Stimulated activated CD8-positive, alpha-beta memory T cell treated with anti-CD3 and anti-CD28 coated beads, Interleukin-2, amount 100 ng/mL, for 48 hours (primary cell): ENCODE measurements at regions not wholly inside any gene's neighbourhood (a gene's known extent, or its start where the extent isn't known, plus 50 kb on each side); places are given as distances from the start of the nearest gene placed in this dataset.
"Not testable (repeated sequence)": the region's sequence is repeated elsewhere in the genome, so short reads cannot be mapped to it uniquely, and the experiment has no call there.

Experiments
- DNase-seq, 2 donors: peaks; one replicate each; pipeline ENCODE4 v3.0.0-alpha.2; 2020; ENCODE audit warnings: low read depth in 2 of 2

- no peak for DNase-seq
Measured at GRCh38 chr12:131438881-131439280, 272.0 kb upstream of the SFSWAP start.

GRCh38 chr12:131439752-131440151, 271.1 kb upstream of the SFSWAP start:
- not testable (repeated sequence) for DNase-seq

DNA sequence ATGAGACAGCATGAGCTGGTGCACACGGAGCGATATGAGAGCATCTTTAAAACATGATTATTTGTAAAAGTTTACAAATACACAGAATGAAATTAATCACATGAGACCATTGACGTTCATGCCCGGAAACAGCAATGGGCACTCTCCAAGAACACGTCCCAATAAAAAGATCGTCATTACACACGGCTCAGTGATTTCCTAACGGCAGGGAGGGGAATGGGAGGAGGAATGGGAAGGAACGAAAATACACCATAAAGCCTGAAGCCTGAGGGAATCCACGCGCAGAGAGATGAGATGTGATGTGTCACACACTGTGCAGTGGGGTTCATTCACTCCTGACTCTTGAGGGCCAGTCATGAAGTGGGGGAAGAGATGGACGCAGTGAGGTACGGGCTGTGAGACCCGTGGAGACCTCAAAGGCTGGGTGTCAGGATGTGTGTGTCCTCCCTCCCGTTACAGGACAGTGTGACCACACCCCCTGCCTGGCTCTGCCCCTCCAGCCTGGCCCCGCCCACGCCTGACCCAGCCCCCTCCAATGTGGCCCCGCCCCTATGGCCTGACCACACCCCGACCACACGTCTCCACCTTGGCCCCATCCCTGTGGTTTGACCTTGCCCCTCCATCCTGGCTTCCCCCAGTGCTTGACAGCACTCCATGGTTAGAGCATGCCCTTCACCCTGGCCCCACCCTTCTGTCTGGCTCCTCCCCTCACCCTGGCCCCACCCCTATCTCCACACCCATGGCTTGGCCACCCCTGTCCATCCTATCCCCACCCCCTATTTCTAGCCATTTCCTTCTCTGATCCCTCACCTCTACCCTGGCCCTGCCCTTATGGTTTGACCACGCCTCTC, 270.5 kb upstream of the SFSWAP start:
- DNase-seq, result not testable (repeated sequence)

GRCh38 chr12:131441060-131441396, 269.9 kb upstream of the SFSWAP start:
- DNase-seq, result no peak

DNA sequence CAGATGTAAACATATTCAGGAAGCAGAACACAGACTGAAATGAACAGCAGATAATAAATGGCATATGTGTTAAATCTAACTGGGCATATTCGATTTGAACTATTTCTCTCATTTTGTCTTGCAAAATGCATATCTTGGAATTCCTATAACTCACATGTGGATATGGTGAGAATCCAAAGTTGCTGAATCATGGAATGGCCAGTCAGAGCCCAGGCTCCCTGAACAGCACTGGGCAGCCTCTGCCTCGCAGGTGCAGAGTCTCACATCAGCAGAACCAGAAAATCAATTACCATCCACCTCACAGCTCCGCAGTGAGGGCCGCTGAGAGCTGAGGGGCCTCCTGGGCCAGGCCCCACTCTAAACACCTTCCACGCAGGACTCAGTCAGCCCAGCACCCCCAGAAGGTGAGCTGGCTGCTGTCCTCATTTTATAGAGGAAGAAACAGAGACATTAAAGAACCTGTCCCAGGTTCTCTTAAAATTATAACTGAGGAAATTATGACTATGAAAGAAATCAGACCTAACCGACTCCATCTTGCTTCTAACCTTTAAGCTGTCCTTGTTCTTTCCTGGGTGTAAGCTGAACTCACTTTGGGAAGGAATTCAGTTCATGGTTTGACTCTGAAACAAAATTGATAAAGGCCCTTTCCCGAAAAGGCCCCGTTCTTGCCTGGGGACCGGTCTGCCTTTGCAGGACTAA, 269.1 kb upstream of the SFSWAP start:
- no peak for DNase-seq

DNA sequence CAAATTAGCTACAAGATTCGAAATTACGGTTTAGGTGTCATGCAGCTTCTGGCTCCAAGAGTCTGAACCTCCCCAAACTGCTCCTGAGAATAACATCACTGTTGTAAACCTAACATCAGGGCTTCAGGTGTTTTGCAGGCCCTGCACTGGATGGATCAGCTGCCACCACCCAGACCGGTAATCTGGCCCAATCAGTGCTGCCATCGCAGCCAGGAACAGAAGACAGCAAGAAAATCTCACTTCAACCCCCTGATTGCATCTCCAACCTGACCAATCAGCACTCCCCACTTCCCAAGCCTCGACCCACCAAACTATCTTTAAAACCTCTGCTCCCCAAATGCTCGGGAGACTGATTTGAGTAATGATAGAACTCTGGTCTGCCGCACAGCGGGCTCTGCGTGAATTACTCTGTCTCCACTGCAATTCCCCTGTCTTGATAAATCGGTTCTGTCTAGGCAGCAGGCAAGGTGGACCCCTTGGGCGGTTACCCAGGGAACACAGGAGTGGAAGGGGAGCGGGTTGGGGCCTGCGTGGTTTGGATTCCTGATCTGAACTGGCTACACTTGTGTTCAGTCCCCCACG, 268.5 kb upstream of the SFSWAP start:
- no peak for DNase-seq

GRCh38 chr12:131443019-131444000, 267.6 kb upstream of the SFSWAP start:
- no peak for DNase-seq

- DNase-seq, result no peak
Measured at GRCh38 chr12:131444220-131445164, 266.4 kb upstream of the SFSWAP start.

- no peak for DNase-seq
Measured at GRCh38 chr12:131445184-131445774, 265.6 kb upstream of the SFSWAP start.

- DNase-seq, result no peak
Measured at GRCh38 chr12:131445795-131446194, 265.1 kb upstream of the SFSWAP start.

GRCh38 chr12:131447636-131448035, 263.3 kb upstream of the SFSWAP start:
- DNase-seq, result not testable (repeated sequence)

DNA sequence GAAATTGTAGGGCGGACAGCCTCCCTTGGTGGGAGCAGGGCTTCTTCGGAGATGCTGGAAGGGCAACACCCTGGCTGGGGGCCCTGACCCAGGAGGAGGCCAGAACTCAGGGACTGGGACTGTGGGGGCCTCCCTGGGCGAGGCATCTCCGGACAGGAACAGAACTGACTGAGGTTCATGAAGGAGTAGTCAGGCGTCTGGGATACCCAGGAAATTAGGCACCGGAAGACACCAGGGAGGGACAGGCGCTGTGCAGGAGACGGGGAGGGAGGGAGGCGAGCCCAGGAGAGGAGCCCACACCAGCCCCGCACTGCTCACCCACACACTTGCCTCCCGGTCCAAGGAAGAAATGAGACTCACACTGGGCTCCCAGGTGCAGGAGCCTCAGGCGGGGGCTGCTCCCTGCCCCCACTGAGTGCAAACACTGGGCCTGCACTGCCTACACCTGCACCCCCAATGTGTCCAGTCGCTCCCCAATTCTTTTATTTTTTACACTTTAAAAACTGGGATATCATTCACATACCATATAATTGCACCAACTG, 262.6 kb upstream of the SFSWAP start:
- no peak for DNase-seq

DNA sequence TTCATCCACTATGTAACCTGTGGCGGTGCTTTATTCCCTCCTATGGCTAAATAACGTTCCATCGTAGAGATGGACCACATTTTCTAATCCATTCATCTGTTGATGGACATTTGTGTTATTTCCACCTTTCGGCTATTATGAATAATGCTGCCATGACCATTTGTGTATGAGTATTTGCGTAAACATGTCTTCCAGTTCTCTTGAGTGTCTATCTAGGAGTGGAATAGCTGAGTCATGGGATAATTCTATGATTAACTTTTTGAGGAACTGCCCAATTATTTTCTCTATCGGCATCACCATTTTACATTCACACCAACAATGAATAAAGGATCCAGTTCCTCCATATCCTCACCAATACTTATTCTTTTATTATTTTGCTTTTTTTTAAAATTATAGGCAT, 261.9 kb upstream of the SFSWAP start:
- DNase-seq, result no peak

DNA sequence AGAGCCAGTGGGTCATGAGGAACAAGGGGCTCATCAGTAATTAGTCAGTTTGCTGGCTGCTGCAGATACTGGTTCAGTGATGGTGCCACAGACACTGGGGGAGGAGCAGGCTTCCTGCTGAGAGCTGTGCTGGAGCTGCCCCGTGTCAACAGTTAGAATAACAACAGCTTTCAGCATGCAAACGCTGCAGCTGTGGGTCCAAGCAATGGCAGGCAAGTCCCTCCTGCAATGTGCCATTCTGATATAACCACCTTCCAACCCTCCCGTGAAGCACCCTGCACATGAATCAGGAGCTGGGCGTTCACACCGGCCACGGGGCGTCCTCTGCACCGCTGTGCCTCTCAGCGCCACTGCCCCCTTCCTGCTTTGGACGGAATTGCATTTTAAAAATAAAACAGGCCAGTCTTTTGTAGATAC, 258.4 kb upstream of the SFSWAP start:
- peak in 1 of 2 donors; percentile 24 for DNase-seq

DNA sequence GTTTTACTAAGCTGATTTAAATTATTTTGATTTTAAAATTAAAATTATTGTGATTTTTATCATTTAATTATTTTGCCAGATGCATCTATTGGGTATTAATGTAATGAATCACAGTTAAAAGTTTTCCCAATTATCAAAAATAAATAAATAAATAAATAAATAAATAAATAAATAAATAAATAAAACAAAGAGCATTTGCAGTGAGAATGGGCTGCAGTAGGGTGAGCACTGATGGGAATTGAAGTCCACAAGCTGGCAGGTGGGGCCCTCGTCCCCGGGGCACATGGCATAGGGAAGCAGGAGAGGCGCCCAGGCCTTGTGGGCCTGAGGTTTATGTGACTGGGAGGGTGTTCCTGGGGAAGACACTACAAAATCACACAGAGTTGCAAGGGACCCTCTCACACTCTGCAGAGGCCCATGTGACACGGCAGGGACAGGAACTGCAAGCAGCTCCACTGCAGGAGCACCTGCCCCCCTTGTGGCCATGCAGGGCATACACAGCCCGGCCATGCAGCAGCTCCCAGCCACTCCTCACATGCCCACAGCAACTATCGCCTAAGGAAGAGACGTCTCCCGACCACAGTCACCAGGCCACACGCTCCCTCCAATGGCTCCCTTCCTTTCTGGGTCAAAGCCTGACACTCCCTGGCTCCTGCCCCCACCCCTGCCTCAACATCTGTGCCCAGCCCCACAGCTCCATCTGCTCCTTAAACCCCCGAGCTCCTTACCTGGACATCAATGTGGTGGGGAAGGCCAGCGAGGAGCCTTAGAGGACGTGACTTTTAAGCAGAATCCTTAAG, 256.3 kb upstream of the SFSWAP start:
- DNase-seq, result peak; percentile 9 to 25

- DNase-seq, result no peak
Measured at GRCh38 chr12:131455218-131455506, 255.7 kb upstream of the SFSWAP start.

DNA sequence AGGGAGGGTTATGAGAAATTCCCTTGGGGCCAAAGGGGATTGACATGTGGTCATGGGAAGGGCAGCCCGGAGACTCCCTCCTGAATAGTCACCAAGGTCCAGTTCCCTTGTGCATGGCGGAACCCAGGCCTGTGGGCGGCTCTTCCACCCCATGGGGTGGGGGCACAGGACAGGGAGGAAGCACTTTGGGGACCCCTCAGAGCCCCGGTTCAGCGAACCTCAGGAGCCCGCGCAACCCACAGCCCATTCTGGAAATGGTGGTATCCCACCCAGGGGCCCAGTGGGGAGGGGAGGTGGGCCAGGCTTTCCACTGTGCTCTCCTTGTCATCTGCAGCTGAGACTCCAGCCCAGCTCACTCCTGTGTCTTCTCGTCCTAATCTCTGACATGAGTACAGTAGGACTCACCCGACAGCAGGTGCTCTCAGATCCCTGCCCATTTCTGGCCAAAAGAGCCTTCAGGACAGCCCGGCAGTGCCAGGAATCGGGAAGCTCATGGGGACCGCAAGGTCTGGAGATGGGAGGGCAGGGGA, 255.2 kb upstream of the SFSWAP start:
- no peak for DNase-seq

GRCh38 chr12:131456301-131457027, 254.4 kb upstream of the SFSWAP start:
- DNase-seq, result no peak

DNA sequence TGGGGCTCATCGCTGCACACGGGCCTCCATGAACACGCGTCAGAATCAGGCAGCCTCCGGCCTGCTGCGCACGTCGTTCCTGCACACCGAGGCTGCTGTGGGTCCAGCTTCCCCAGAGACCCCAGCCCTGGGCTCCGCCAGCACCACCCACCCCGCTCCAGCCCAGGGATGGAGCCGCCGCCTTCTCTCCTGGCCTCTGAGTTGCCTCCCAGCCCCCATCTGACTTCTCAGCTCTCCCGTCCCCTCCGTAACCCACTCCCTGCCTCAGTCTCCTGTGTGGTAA, 253.9 kb upstream of the SFSWAP start:
- DNase-seq, result no peak
